HUES48 (cell line): ENCODE measurements at regions not wholly inside any gene's neighbourhood (a gene's known extent, or its start where the extent isn't known, plus 50 kb on each side); places are given as distances from the start of the nearest gene placed in this dataset.
"Not testable (repeated sequence)": the region's sequence is repeated elsewhere in the genome, so short reads cannot be mapped to it uniquely, and the experiment has no call there.

Experiments
- H3K27ac ChIP-seq: one replicate; pipeline ENCODE4 v1.7.0; 2013; ENCODE audit warnings: low read depth, low read length, inconsistent platforms
- H3K27me3 ChIP-seq: 2 replicates; pipeline ENCODE4 v1.6.1; 2013; ENCODE audit warnings: mild to moderate bottlenecking, low read length; ENCODE audit not compliant: control insufficient read depth, insufficient read depth
- H3K36me3 ChIP-seq: 2 replicates; pipeline ENCODE4 v1.6.1; 2013; ENCODE audit warnings: low read length; ENCODE audit not compliant: control insufficient read depth, insufficient read depth
- H3K4me1 ChIP-seq: 2 replicates; pipeline ENCODE4 v1.6.1; 2013; ENCODE audit warnings: mild to moderate bottlenecking, low read length; ENCODE audit not compliant: control insufficient read depth, insufficient read depth
- H3K4me3 ChIP-seq: 2 replicates; pipeline ENCODE4 v1.5.1; 2013; ENCODE audit warnings: mild to moderate bottlenecking, low read depth, low read length
- H3K9ac ChIP-seq: 2 replicates; pipeline ENCODE4 v1.6.1; 2013; ENCODE audit warnings: mild to moderate bottlenecking, low read depth, low read length, moderate library complexity
- H3K9me3 ChIP-seq: 2 replicates; pipeline ENCODE4 v1.6.1; 2013; ENCODE audit warnings: low read length; ENCODE audit not compliant: control insufficient read depth, insufficient read depth

DNA sequence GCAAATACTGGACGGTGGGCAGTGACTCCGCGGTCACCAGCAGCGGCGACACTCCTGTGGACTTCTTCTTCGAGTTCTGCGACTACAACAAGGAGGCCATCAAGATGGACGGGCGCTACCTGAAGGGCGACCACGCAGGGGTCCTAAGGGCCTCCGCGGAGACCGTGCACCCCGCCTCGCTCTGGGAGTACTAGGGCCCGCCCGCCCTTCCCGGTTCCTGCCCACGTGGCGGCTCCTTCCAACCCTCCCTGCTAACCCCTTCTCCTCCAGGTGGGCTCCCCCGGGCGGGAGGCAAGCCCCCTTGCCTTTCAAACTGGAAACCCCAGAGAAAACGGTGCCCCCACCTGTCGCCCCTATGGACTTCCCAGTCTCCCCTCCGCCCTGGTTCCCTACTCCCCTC lies 58.1 kb upstream of the GOLGA8A start:
- H3K9ac ChIP-seq, H3K27ac ChIP-seq, H3K4me3 ChIP-seq, H3K9me3 ChIP-seq, H3K36me3 ChIP-seq, H3K4me1 ChIP-seq: not testable (repeated sequence)
- peaks cover 73% of the 10 kb centered on the region for H3K27me3 ChIP-seq

DNA sequence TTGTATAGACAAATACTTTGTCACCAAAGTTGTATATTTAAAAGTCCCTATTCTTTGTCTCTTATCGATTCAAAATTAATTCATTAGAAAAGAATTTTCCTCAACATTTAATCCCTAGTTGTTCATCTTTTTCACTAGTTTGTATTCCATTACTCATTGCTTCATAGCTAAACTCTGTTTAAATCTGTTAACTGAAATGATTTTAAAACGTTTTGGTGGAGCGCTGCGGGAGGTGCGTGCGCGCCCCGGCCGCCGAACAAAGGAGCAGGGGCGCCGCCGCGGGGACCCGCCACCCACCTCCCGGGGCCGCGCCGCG lies 56.4 kb upstream of the GOLGA8A start:
- Histone ChIP-seq H3K9ac (0 out of 2 replicates have a peak overlapping the region, but pooled peaks have one; percentile 31), H3K4me1 (no peaks in the 10 kb centered on the region; the same call in 1 of the 2 replicates), H3K4me3 (peak overlapping the region; percentile 59), H3K27me3 (peaks cover 63% of the 10 kb centered on the region), H3K27ac (no peak overlapping the region), H3K36me3 (no peaks in the 10 kb centered on the region), H3K9me3 (no peaks in the 10 kb centered on the region)

DNA sequence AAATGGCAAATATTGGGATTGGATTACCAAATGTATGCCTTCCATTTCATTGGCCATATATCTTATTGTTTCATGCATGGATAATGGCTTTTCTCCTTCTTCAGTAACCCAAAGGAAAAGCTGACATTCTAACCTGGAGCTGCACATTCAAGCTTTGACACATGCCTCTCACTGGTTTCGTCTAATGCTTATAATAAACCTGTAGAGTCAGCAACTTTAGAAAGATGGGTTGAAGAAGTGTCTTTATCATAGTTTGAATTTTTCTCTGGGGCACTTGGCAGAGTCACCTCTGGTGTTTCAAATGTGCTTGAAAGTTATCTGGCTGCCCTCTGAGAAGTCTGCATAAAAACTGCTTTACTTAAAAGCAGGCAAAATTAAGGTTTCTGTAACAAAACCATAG lies 55.4 kb upstream of the GOLGA8A start:
- H3K27ac ChIP-seq = no peak overlapping the region
- no peaks in the 10 kb centered on the region; the same call in 1 of the 2 replicates for H3K4me1 ChIP-seq
- no peaks in the 10 kb centered on the region for H3K36me3 ChIP-seq
- H3K9ac ChIP-seq = no peak overlapping the region
- peaks cover 60% of the 10 kb centered on the region for H3K27me3 ChIP-seq
- H3K9me3 ChIP-seq = no peaks in the 10 kb centered on the region
- H3K4me3 ChIP-seq = no peak overlapping the region

DNA sequence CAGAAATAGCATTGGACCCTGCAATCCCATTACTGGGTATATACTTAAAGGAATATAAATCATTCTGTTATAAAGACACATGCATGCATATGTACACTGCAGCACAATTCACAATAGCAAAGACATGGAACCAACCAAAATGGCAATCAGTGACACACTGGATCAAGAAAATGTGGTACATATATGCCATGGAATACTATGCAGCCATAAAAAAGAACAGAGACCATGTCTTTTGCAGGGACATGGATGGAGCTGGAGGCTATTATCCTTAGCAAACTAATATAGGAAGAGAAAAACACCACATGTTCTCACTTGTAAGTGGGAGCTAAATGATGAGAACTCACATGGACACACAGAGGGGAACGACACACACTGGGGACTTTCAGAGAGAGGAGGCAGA lies 53.9 kb upstream of the GOLGA8A start:
- not testable (repeated sequence) for H3K4me3 ChIP-seq, H3K9me3 ChIP-seq, H3K9ac ChIP-seq, H3K4me1 ChIP-seq, H3K27ac ChIP-seq, H3K36me3 ChIP-seq
- peaks cover 56% of the 10 kb centered on the region for H3K27me3 ChIP-seq

DNA sequence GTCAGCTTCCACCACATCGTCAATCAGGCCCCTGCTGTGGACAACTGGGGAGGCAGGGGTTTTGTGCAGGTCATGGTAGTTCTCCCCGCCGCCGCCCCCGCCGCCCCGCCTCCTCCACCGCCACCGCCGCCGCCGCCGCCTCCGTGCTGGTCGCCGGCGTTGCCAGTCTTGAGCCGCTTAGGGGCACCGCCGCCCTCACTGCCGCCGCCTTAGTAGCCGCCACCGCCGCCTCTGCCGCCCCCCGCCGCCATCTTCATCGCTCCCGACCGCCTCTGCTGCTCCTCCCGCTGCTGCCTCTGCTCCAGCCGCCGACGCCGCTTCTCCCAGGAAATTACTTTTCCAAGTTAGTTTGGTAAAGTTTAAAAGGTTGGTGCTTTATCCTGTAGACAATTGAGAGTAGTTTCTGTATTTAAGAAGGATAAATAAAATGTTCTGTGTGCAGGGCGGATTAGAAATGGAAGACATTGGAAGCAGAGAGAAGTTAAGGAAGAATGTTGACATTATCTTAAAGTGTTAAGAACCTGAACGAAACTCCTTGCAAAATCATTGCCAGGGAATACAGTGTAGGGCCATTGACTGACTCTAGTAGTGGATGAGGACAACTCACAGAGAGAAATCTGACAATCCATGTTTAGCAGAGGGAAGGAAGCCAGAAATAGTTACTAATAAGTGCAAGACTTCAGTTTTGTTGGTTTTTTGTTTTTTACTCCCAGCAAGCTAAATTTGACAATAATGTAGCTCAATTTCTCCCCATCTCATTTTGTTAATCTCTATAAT lies 53.0 kb upstream of the GOLGA8A start:
- no peak overlapping the region for H3K9ac ChIP-seq
- H3K4me3 ChIP-seq = peak overlapping the region; percentile 45
- H3K27me3 ChIP-seq = peaks cover 51% of the 10 kb centered on the region
- H3K36me3 ChIP-seq = no peaks in the 10 kb centered on the region
- H3K9me3 ChIP-seq = no peaks in the 10 kb centered on the region
- H3K27ac ChIP-seq = no peak overlapping the region
- H3K4me1 ChIP-seq = no peaks in the 10 kb centered on the region; the same call in 1 of the 2 replicates

DNA sequence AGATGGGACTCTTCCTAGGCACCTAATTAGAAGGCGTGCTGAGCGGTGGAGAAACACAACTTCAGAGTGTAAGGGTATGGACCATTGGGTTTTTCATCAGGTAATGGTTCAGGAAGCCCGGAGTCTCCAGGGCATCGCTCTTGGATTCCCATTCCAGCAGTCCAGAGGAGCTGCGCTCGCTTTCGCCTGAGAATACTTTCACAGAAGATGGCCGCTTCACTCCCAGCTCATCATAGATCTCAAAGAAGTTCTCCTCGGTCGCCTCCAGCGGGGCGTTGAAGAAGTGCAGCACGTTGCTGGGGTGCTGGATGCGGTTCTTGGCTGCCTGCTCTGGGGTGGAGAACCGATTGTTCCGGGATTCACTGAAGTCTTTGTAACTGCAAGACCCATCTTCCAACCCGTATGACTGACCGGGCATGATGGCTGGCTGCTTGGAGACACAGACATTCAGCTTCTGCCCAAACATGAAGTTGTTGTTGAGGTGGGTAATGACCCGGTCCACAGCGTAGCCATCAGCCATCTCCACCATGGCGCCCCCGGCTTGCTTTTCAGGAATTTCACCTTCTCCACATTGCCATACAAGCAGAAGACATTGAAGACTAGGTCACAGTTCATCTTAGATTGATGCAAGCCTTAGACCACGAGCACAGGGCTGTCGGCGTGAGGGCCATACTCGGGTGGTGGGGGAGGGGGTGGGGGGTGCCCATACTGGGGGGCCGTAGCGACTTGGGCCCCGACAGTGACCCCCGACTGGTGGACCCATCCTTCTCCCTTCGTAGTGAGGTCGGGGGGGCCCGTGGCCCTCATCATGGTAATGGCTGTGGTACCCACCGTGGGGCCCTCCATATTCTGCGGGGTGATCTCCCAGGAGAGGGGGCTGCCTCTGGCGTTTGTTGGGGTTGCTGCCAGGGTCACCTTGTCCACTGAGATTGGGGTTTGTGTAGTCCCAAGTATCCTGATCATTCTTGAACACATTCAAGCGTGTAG lies 51.7 kb upstream of the GOLGA8A start:
- H3K4me1 ChIP-seq, H3K9ac ChIP-seq, H3K27ac ChIP-seq, H3K9me3 ChIP-seq, H3K4me3 ChIP-seq, H3K36me3 ChIP-seq: not testable (repeated sequence)
- H3K27me3 ChIP-seq = peaks cover 37% of the 10 kb centered on the region
